HFF-Myc (cell line): ENCODE measurements at regions not wholly inside any gene's neighbourhood (a gene's known extent, or its start where the extent isn't known, plus 50 kb on each side); places are given as distances from the start of the nearest gene placed in this dataset.

Source experiments
- DNase-seq: peaks from one replicate; pipeline ENCODE4 v3.0.0-alpha.2; 2011; ENCODE audit warnings: low read depth; ENCODE audit errors: extremely low read depth
- H3K4me3 ChIP-seq: replicated peaks from 2 replicates; pipeline ENCODE4 v1.5.1; 2011; ENCODE audit warnings: low read depth, mild to moderate bottlenecking, control low read depth, low read length
- CTCF ChIP-seq: IDR thresholded peaks from 2 replicates; pipeline ENCODE4 v1.5.1; 2012; ENCODE audit warnings: mild to moderate bottlenecking, low read depth, low read length, control low read depth; ENCODE audit errors: missing control alignments

DNA sequence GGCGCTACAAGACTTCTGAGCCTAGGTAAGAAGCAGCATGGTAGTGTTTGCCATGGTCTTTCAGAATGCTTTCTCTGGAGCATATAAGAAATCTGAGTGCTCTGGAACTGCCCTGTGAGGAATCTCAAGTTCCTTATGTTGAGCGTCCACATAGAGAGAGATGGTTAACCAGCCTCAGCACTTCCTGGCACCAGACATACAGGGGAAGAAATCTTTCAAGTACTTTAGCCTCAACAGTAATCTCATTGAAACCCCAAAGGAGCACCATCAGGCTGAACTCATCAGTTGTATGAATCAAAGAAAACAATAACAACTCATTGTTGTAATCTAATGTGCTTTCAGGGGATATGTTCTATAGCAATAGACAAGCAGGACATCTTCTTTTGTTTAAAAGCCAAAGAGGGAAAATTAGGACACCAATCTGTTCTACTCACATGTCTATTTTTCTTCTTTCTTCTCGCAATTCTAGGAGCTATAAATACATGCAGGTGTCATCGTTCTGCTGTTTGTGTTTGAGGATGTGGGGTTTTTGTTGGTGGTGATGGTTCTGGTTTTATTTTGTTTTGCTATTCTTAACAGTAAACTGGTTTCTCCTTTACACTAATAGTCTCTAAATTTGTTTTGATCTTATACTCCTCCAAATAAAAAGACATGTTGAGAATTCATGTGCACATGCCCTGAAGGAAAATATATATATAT lies 1145.0 kb upstream of the LRRN3 start:
- no peak overlapping the region for H3K4me3 ChIP-seq
- DNase-seq: no peak
- TF ChIP-seq CTCF: no peak

DNA sequence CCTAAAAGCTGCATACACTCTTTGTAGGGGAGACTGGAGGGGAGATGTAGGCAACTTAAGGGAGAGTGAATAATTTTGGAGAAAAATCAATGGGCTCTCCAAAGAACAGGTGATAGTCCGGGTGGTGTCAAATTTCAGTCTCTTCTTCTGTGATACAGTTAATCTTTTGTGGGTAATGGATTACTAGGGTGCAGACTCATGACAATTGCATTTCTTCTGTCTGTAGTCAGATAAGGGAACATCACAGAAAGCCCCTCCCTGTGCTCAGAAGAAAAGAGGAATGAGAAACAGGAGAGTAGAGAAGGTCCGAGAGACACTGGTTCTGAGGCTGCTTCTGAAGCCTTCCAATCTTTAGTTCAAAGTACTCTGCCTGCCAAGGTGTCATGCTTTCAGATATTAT lies 1140.7 kb upstream of the LRRN3 start:
- no peak for DNase-seq
- no peak for TF ChIP-seq CTCF
- H3K4me3 ChIP-seq: no peak overlapping the region

- no peak for DNase-seq
- no peak for TF ChIP-seq CTCF
- H3K4me3 ChIP-seq: no peak overlapping the region
Measured at GRCh38 chr7:109950821-109951564, 1139.9 kb upstream of the LRRN3 start.

DNA sequence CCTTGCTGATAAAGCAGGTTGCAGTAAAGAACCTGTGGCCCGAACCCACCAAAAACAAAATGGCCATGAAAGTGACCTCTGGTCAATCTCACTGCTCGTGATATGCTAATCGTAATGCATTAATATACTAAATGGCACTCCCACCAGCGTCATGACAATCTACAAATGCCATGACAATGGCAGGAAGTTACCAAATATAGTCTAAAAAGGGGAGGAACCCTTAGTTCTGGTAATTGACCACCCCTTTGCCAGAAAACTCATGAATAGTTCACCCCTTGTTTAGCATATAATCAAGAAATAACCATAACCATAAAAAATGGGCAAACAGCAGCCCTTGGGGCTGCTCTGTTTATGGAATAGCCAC lies 1139.4 kb upstream of the LRRN3 start:
- no peak for DNase-seq
- no peak overlapping the region for H3K4me3 ChIP-seq
- no peak for TF ChIP-seq CTCF

DNA sequence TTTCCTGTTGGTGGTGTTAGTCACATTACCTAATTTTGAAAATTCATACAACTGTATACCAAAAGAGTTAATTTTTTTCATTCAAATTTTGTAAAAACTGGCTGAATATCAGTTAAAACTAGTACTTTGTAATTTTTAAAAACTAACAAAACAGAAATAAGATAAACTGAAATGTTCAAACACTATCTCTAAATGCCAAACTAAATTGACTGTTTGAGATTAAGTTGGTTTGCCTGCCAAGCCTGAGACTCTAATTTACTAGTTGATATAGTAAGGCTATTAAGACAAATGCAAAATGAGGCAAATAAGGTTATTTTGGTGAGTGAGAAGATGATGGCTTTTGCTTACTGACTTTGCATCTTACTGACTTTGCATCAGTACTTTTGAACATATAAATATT lies 1134.9 kb upstream of the LRRN3 start:
- DNase-seq: no peak
- no peak overlapping the region for H3K4me3 ChIP-seq
- TF ChIP-seq CTCF: no peak

DNA sequence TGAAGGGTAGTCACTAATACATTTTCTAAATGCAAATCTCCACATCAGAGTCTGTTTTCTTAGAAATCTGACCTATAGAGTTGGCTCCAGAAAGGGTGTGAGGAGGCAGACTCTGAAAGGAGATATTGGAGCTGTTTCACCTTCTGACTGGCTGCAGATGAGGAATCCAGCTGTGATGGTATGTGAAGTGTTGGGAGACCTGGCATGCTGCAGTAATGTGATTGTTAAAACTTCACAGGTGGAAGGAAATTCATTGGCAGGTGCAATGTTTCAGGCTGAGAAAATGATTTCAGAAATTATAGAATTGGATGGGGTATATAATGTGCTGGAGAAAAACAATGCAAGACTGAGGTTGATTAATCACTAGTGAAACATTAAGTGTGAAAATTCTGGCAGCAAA lies 1134.0 kb upstream of the LRRN3 start:
- TF ChIP-seq CTCF: no peak
- no peak overlapping the region for H3K4me3 ChIP-seq
- no peak for DNase-seq
